ENCODE measurements at regions not wholly inside any gene's neighbourhood (a gene's known extent, or its start where the extent isn't known, plus 50 kb on each side); places are given as distances from the start of the nearest gene placed in this dataset.

DNA sequence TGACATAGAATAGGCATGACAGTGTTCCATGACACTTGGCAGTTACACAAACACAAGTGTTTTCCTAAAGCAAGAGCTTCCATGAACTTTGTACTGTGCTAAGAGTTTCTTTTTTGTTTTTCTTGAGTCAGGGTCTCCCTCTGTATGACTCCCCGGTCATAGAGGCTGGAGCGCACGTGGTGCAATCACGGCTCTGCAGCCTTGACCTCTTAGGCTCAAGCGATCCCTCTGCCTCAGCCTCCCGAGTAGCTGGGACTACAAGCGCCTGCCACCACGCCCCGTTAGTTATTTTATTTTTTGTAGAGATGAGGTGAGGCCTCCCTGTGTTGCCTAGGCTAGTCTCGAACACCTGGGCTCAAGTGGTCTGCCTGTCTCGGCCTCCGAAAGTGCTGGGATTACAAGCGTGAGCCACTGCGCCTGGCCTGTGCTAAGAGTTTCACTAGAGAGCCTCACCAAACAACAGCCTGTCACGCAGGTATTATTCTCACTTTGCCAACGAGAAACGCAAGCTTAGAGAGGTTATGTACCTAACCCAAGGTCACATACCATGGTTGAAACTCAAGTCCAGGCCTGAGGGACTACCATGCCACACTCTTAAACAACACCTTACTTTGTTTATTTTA lies 355.9 kb downstream of the KLF12 start:
- Histone ChIP-seq H3K4me1 (ENCODE audit: insufficient read depth) (peaks cover 2% of the 10 kb centered on the region), H3K9me3 (no peaks in the 10 kb centered on the region), H3K27ac (no peak overlapping the region), H3K4me3 (no peak overlapping the region), H3K36me3 (no peaks in the 10 kb centered on the region), H3K27me3 (no peaks in the 10 kb centered on the region)
- DNase-seq, result no peak
- 94 to 95% (median 94%) methylated on average over 17 of the region's 17 CpGs for WGBS, 3 donors
- intact Hi-C loops (cut with DNase I), result no loop called here
- TF ChIP-seq EP300 (IDR thresholded peaks at IDR 0.05) (no peak), CTCF (IDR thresholded peaks at IDR 0.05) (no peak), POLR2A (IDR thresholded peaks at IDR 0.05) (no peak)

GRCh38 chr13:73777134-73777533 lies 357.1 kb downstream of the KLF12 start:
- no peak overlapping the region for H3K27ac ChIP-seq
- intact Hi-C loops (cut with DNase I), result no loop called here
- TF ChIP-seq POLR2A (IDR thresholded peaks at IDR 0.05) (no peak), CTCF (IDR thresholded peaks at IDR 0.05) (no peak), EP300 (IDR thresholded peaks at IDR 0.05) (no peak)
- DNase-seq, result no peak
- peaks cover under 1% of the 10 kb centered on the region for H3K4me1 ChIP-seq (ENCODE audit: insufficient read depth)
- WGBS, 3 donors, result 95 to 99% (median 98%) methylated on average over 6 of the region's 6 CpGs
- H3K4me3 ChIP-seq, result no peak overlapping the region
- H3K9me3 ChIP-seq, result no peaks in the 10 kb centered on the region
- H3K36me3 ChIP-seq, result no peaks in the 10 kb centered on the region
- H3K27me3 ChIP-seq, result no peaks in the 10 kb centered on the region

DNA sequence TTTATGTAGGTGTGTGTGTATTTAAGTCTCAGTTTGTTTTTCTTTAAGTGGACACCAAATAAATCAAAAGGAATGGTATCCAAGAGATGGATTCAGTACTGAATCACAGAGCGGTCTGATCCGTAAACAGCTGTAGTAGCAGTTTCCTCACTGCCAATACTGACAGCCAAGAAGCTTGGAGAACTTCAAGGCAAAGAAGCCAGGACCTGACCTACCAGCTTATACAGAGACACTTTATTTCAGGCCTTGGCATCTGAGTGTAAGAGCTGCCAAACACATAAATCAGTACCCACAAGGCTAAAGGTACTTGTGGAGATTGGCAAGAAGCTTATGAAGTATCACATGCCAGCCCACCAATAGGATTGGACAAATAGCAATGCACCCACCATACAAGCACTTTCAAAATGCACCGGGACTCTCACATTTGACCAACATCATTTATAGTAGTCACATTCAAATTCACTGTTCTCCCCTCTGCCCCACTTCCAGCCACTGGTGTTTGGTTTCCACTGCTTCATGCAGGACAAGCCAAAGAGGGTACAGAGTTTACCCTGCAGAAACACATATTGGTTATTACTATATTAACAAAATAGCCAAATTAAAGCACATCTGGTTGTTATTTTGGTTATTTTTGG lies 357.9 kb downstream of the KLF12 start:
- Histone ChIP-seq H3K4me3 (no peak overlapping the region), H3K9me3 (no peaks in the 10 kb centered on the region), H3K27me3 (no peaks in the 10 kb centered on the region), H3K27ac (no peak overlapping the region), H3K4me1 (ENCODE audit: insufficient read depth) (no peaks in the 10 kb centered on the region), H3K36me3 (no peaks in the 10 kb centered on the region)
- DNase-seq, result no peak
- 73 to 89% (median 87%) methylated on average over 3 of the region's 3 CpGs for WGBS, 3 donors
- TF ChIP-seq POLR2A (IDR thresholded peaks at IDR 0.05), result no peak
- no peak for TF ChIP-seq CTCF (IDR thresholded peaks at IDR 0.05)
- TF ChIP-seq EP300 (IDR thresholded peaks at IDR 0.05), result no peak
- intact Hi-C loops (cut with DNase I), result no loop called here

DNA sequence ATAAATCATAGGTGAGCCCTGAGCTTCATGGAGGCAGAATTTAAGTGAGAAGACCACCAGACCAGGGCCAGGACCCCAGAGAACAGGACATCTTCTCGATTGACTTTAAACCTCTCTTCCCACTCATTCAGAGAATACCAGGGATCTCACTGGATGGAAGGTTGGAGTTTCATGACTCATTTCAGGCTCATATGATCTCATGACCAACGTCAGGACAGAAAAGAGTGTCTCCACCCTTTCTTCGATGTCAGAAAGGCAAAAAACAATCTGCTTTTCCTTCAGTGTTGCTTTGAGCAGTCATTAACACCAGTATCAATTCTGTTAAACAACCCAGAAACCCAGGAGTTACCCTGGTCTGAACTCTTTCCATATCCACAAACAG lies 361.0 kb downstream of the KLF12 start:
- intact Hi-C loops (cut with DNase I), result no loop called here
- no peaks in the 10 kb centered on the region for H3K27me3 ChIP-seq
- H3K27ac ChIP-seq, result no peak overlapping the region
- H3K9me3 ChIP-seq, result no peaks in the 10 kb centered on the region
- DNase-seq, result no peak
- WGBS, 3 donors, result 77 to 88% (median 78%) methylated on average over 3 of the region's 3 CpGs
- H3K36me3 ChIP-seq, result no peaks in the 10 kb centered on the region
- H3K4me1 ChIP-seq (ENCODE audit: insufficient read depth), result no peaks in the 10 kb centered on the region
- no peak overlapping the region for H3K4me3 ChIP-seq
- TF ChIP-seq EP300 (IDR thresholded peaks at IDR 0.05) (no peak), POLR2A (IDR thresholded peaks at IDR 0.05) (no peak), CTCF (IDR thresholded peaks at IDR 0.05) (no peak)

Data from ovary (tissue), 7 donors.